Type B pancreatic cell (in vitro differentiated cells): ENCODE measurements at regions not wholly inside any gene's neighbourhood (a gene's known extent, or its start where the extent isn't known, plus 50 kb on each side); places are given as distances from the start of the nearest gene placed in this dataset.

Source experiments
- DNase-seq: peaks from one replicate; pipeline ENCODE4 v3.0.0; 2021; ENCODE audit warnings: mixed read lengths; ENCODE audit not compliant: unreplicated experiment; ENCODE audit errors: extremely low spot score
- H3K27ac Mint-ChIP-seq: 2 replicates; pipeline ENCODE4 v1.8.0; 2021; ENCODE audit warnings: mild to moderate bottlenecking, mixed read lengths
- H3K27me3 Mint-ChIP-seq: 2 replicates; pipeline ENCODE4 v1.8.0; 2021; ENCODE audit warnings: mixed read lengths
- H3K36me3 Mint-ChIP-seq: 2 replicates; pipeline ENCODE4 v1.8.0; 2021; ENCODE audit warnings: mixed read lengths
- H3K4me1 Mint-ChIP-seq: one replicate; pipeline ENCODE4 v1.8.0; 2021; ENCODE audit warnings: mixed read lengths; ENCODE audit not compliant: unreplicated experiment
- H3K4me3 Mint-ChIP-seq: 2 replicates; pipeline ENCODE4 v1.8.0; 2021; ENCODE audit warnings: mild to moderate bottlenecking, mixed read lengths
- H3K9me3 Mint-ChIP-seq: 2 replicates; pipeline ENCODE4 v1.8.0; 2021; ENCODE audit warnings: mixed read lengths
- CTCF ChIP-seq: fragments of 200-600 bp; sonication (generic); conservative IDR thresholded peaks from 2 replicates; pipeline ENCODE4 v1.5.0; 2021; ENCODE audit warnings: antibody characterized with exemption, mild to moderate bottlenecking

GRCh38 chr4:177161781-177162180 lies 147.9 kb upstream of the NEIL3 start:
- Mint-ChIP-seq H3K36me3 (no peaks in the 10 kb centered on the region), H3K27me3 (no peaks in the 10 kb centered on the region), H3K4me3 (no peak overlapping the region), H3K9me3 (peaks cover 3% of the 10 kb centered on the region), H3K4me1 (no peaks in the 10 kb centered on the region), H3K27ac (no peak overlapping the region)
- no peak for DNase-seq
- TF ChIP-seq CTCF: no peak

DNA sequence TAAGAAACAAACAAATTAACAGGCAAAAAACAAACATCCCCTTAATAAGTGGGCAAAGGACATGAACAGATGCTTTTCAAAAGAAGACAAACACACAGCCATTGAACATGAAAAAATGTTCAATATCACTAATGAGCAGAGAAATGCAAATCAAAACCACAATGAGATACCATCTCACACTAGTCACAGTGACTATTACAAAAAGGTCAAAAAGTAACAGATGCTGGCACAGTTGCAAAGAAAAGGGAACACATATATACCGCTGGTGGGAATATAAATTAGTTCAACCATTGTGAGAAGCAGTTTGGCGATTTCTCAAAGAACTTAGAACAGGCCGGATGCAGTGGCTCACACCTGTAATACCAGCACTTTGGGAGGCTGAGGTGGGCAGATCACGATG lies 146.1 kb upstream of the NEIL3 start:
- Mint-ChIP-seq H3K9me3 (peaks cover 3% of the 10 kb centered on the region), H3K4me3 (no peak overlapping the region), H3K36me3 (no peaks in the 10 kb centered on the region), H3K27me3 (no peaks in the 10 kb centered on the region), H3K27ac (no peak overlapping the region), H3K4me1 (no peaks in the 10 kb centered on the region)
- no peak for DNase-seq
- no peak for TF ChIP-seq CTCF

DNA sequence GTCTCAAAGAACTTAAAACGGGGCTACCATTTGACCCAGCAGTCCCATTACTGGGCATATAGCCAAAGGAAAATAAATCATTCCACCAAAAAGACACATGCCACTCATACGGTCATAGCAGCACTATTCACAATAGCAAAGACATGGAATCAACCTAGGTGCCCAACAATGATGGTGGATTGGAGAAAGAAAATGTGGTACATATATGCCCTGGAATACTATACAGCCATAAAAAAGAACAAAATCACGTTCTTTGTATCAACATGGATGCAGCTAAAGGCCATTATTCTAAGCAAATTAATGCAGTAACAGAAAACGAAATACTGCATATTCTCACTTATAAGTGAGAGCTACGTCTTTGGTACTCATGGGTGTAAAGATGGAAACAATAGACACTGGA lies 138.1 kb upstream of the NEIL3 start:
- H3K4me3 Mint-ChIP-seq: no peak overlapping the region
- TF ChIP-seq CTCF: no peak
- H3K27ac Mint-ChIP-seq: no peak overlapping the region
- H3K9me3 Mint-ChIP-seq: no peaks in the 10 kb centered on the region
- no peaks in the 10 kb centered on the region for H3K4me1 Mint-ChIP-seq
- DNase-seq: no peak
- H3K36me3 Mint-ChIP-seq: no peaks in the 10 kb centered on the region
- no peaks in the 10 kb centered on the region for H3K27me3 Mint-ChIP-seq

GRCh38 chr4:177175473-177175872 lies 134.2 kb upstream of the NEIL3 start:
- Mint-ChIP-seq H3K36me3 (no peaks in the 10 kb centered on the region), H3K9me3 (no peaks in the 10 kb centered on the region), H3K4me1 (no peaks in the 10 kb centered on the region), H3K27me3 (no peaks in the 10 kb centered on the region), H3K27ac (no peak overlapping the region), H3K4me3 (no peak overlapping the region)
- no peak for TF ChIP-seq CTCF
- DNase-seq: no peak

- TF ChIP-seq CTCF: no peak
- Mint-ChIP-seq H3K4me3 (no peak overlapping the region), H3K4me1 (no peaks in the 10 kb centered on the region)
Observed at GRCh38 chr4:177177541-177178081, 132.1 kb upstream of the NEIL3 start.

DNA sequence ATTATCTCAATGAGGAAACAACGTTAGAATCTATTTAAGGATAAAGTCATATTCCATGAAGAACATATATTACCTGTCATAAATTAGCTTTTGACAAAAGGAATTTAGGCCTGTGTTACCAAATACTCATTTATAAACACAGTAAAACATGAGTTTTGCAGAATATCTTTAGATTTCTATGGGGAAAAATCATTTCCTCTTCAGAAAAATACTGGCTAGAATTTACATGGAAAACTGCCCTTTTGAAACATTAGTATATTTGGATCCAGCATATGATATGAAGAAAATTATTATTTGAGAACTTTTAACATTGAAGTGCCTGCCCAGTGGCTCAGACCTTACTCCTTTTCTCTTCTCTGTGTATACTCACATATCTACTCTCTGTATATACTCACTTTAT lies 131.4 kb upstream of the NEIL3 start:
- TF ChIP-seq CTCF: no peak
- Mint-ChIP-seq H3K4me3 (no peak overlapping the region), H3K9me3 (no peaks in the 10 kb centered on the region), H3K36me3 (no peaks in the 10 kb centered on the region), H3K27me3 (no peaks in the 10 kb centered on the region), H3K4me1 (no peaks in the 10 kb centered on the region), H3K27ac (no peak overlapping the region)
- no peak for DNase-seq

More at GRCh38 chr4:177177541-177178081, 132.1 kb upstream of the NEIL3 start:
- no peak for DNase-seq
- no peaks in the 10 kb centered on the region for H3K36me3 Mint-ChIP-seq
- H3K9me3 Mint-ChIP-seq: no peaks in the 10 kb centered on the region
- no peaks in the 10 kb centered on the region for H3K27me3 Mint-ChIP-seq
- no peak overlapping the region for H3K27ac Mint-ChIP-seq
